HCT116 (cell line): ENCODE measurements at regions not wholly inside any gene's neighbourhood (a gene's known extent, or its start where the extent isn't known, plus 50 kb on each side); places are given as distances from the start of the nearest gene placed in this dataset.

Experiments used
- CBX3 ChIP-seq: IDR thresholded peaks from 2 replicates; pipeline ENCODE4 v1.6.1; 2012; ENCODE audit warnings: low read depth
- EZH2 ChIP-seq: fragments of 200-600 bp; sonication (generic); IDR thresholded peaks from 2 replicates; pipeline ENCODE4 v1.6.1; 2017; ENCODE audit warnings: antibody characterized with exemption, mixed run types
- JUND ChIP-seq: IDR thresholded peaks from 2 replicates; pipeline ENCODE4 v1.6.1; 2012
- POLR2A ChIP-seq: IDR thresholded peaks from 2 replicates; pipeline ENCODE4 v1.7.0; 2011; ENCODE audit warnings: borderline replicate concordance; ENCODE audit not compliant: insufficient read depth, insufficient read length; ENCODE audit errors: extremely low read depth
- RAD21 ChIP-seq: IDR thresholded peaks from 2 replicates; pipeline ENCODE4 v1.6.1; 2012; ENCODE audit warnings: low read depth, mild to moderate bottlenecking
- TCF7L2 ChIP-seq: IDR thresholded peaks from 2 replicates; pipeline ENCODE4 v1.7.0; 2011; ENCODE audit warnings: borderline replicate concordance, inconsistent platforms; ENCODE audit not compliant: insufficient read depth, insufficient read length; ENCODE audit errors: extremely low read depth
- ZNF274 ChIP-seq: fragments of 200-500 bp; sonication (Bioruptor generic); IDR thresholded peaks from 2 replicates; pipeline ENCODE4 v1.6.1; 2014; ENCODE audit warnings: mild to moderate bottlenecking, low read depth, low read length, inconsistent platforms
- TF ChIP-seq, protein P1 (sequence below), 3 experiments: fragments of 200-600 bp in 1 of 3; sonication (generic) in 1 of 3; IDR thresholded peaks in 2 of 3; conservative IDR thresholded peaks in 1 of 3; 2 replicates each; pipeline ENCODE4 v1.5.1; 2012 to 2017; ENCODE audit warnings: low read depth in 2 of 3, low read length in 2 of 3, antibody characterized with exemption in 1 of 3, borderline replicate concordance in 1 of 3, control low read depth in 1 of 3, mild to moderate bottlenecking in 1 of 3, mixed read lengths in 1 of 3, mixed run types in 1 of 3, moderate library complexity in 1 of 3; ENCODE audit not compliant: insufficient read depth in 1 of 3
- TF ChIP-seq, protein P2 (sequence below): IDR thresholded peaks from 2 replicates; pipeline ENCODE4 v1.6.1; 2011; ENCODE audit warnings: mild to moderate bottlenecking, low read length, moderate library complexity; ENCODE audit not compliant: insufficient replicate concordance; ENCODE audit errors: extremely low read depth

DNA sequence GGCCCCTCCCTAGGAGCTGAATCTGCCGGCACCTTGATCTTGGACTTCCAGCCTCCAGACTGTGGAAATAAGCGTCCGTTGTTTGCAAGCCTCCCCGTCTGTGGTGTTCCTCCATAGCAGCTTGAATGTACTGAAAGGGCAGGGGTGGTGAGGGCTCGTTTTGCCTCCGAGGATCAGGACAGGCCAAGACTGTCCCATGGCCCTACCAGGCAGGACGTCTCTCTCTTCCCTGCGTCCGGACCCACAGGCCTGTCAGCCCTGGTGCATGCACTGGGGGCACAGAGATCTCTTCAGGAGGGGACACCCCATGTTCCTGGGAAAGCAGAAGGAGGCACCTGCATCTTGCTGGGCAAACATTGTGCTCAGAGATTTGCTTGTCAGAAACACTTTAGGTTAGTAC lies 156.3 kb upstream of the C1orf174 start:
- TF ChIP-seq, protein P1, sequence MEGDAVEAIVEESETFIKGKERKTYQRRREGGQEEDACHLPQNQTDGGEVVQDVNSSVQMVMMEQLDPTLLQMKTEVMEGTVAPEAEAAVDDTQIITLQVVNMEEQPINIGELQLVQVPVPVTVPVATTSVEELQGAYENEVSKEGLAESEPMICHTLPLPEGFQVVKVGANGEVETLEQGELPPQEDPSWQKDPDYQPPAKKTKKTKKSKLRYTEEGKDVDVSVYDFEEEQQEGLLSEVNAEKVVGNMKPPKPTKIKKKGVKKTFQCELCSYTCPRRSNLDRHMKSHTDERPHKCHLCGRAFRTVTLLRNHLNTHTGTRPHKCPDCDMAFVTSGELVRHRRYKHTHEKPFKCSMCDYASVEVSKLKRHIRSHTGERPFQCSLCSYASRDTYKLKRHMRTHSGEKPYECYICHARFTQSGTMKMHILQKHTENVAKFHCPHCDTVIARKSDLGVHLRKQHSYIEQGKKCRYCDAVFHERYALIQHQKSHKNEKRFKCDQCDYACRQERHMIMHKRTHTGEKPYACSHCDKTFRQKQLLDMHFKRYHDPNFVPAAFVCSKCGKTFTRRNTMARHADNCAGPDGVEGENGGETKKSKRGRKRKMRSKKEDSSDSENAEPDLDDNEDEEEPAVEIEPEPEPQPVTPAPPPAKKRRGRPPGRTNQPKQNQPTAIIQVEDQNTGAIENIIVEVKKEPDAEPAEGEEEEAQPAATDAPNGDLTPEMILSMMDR (IDR thresholded peaks at IDR 0.05 in 2 of 3, conservative IDR thresholded peaks at IDR 0.05 in 1 of 3; ENCODE audit: borderline replicate concordance in 1 of 3, insufficient read depth in 1 of 3, low read depth in 2 of 3, low read length in 2 of 3), result no peak
- TF ChIP-seq TCF7L2 (no peak), EZH2 (no peak), POLR2A (no peak), JUND (no peak), CBX3 (no peak), ZNF274 (no peak), RAD21 (no peak)
- TF ChIP-seq, protein P2, sequence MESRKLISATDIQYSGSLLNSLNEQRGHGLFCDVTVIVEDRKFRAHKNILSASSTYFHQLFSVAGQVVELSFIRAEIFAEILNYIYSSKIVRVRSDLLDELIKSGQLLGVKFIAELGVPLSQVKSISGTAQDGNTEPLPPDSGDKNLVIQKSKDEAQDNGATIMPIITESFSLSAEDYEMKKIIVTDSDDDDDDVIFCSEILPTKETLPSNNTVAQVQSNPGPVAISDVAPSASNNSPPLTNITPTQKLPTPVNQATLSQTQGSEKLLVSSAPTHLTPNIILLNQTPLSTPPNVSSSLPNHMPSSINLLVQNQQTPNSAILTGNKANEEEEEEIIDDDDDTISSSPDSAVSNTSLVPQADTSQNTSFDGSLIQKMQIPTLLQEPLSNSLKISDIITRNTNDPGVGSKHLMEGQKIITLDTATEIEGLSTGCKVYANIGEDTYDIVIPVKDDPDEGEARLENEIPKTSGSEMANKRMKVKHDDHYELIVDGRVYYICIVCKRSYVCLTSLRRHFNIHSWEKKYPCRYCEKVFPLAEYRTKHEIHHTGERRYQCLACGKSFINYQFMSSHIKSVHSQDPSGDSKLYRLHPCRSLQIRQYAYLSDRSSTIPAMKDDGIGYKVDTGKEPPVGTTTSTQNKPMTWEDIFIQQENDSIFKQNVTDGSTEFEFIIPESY, result no peak
